ENCODE measurements at regions not wholly inside any gene's neighbourhood (a gene's known extent, or its start where the extent isn't known, plus 50 kb on each side); places are given as distances from the start of the nearest gene placed in this dataset.

GRCh38 chrX:43493756-43494155 lies 162.3 kb upstream of the MAOA start:
- no peak overlapping the region for H3K27ac Mint-ChIP-seq
- H3K9me3 Mint-ChIP-seq, result peaks cover 0 to 9% (median 1%) of the 10 kb centered on the region in 7 donors
- no peak for TF ChIP-seq CTCF (IDR thresholded peaks at IDR 0.05)
- no peaks in the 10 kb centered on the region for H3K36me3 Mint-ChIP-seq
- intact Hi-C loops (cut with micrococcal nuclease), result no loop called here
- Histone ChIP-seq H3K9ac (ENCODE audit: insufficient read depth, low read length, poor library complexity, severe bottlenecking) (no peak overlapping the region), H3K4me2 (replicated peaks; ENCODE audit: extremely low read depth, low read length, poor library complexity, severe bottlenecking) (no peak overlapping the region), H3K27ac (ENCODE audit: low read depth in 1 of 2, low read length in 2 of 2) (no peak overlapping the region), H3K9me3 (replicated peaks in 1 of 2; ENCODE audit: control insufficient read depth in 1 of 2, insufficient read depth in 1 of 2, low read length in 2 of 2) (no peaks in the 10 kb centered on the region), H4K20me1 (ENCODE audit: insufficient read depth, low read length) (no peaks in the 10 kb centered on the region), H2AFZ (ENCODE audit: insufficient read depth, low read depth, low read length, poor library complexity, severe bottlenecking) (no peak overlapping the region), H3K27me3 (ENCODE audit: control insufficient read depth in 2 of 2, insufficient read depth in 2 of 2, low read length in 2 of 2) (no peaks in the 10 kb centered on the region), H3K36me3 (replicated peaks in 1 of 2; ENCODE audit: control insufficient read depth in 1 of 2, insufficient read depth in 2 of 2, low read length in 2 of 2) (no peaks in the 10 kb centered on the region), H3K79me2 (ENCODE audit: insufficient read depth, low read length) (no peaks in the 10 kb centered on the region), H3K4me1 (ENCODE audit: control insufficient read depth in 1 of 2, insufficient read depth in 2 of 2, low read length in 2 of 2) (no peaks in the 10 kb centered on the region), H3K4me3 (replicated peaks in 1 of 3; ENCODE audit: low read depth in 2 of 3, low read length in 3 of 3) (no peak overlapping the region)
- no peak for DNase-seq
- no peak overlapping the region for H3K4me3 Mint-ChIP-seq
- 80% methylated on average over 1 of the region's 3 CpGs for WGBS (ENCODE audit: insufficient coverage)
- H3K27me3 Mint-ChIP-seq (ENCODE audit: low read depth in 3 of 3), result peaks cover 0 to 6% (median 3%) of the 10 kb centered on the region in 3 donors
- H3K4me1 Mint-ChIP-seq, result no peaks in the 10 kb centered on the region

GRCh38 chrX:43500246-43500645 lies 155.9 kb upstream of the MAOA start:
- Mint-ChIP-seq H3K27ac (no peak overlapping the region), H3K27me3 (ENCODE audit: low read depth in 3 of 3) (peaks cover 0 to 5% (median 2%) of the 10 kb centered on the region in 3 donors), H3K4me3 (no peak overlapping the region), H3K4me1 (peaks cover 5% of the 10 kb centered on the region), H3K9me3 (peaks cover 0 to 2% (median 0%) of the 10 kb centered on the region in 7 donors), H3K36me3 (no peaks in the 10 kb centered on the region)
- Histone ChIP-seq H3K4me1 (ENCODE audit: control insufficient read depth in 1 of 2, insufficient read depth in 2 of 2, low read length in 2 of 2) (no peaks in the 10 kb centered on the region), H3K9me3 (replicated peaks in 1 of 2; ENCODE audit: control insufficient read depth in 1 of 2, insufficient read depth in 1 of 2, low read length in 2 of 2) (no peaks in the 10 kb centered on the region), H3K27me3 (ENCODE audit: control insufficient read depth in 2 of 2, insufficient read depth in 2 of 2, low read length in 2 of 2) (no peaks in the 10 kb centered on the region), H3K36me3 (replicated peaks in 1 of 2; ENCODE audit: control insufficient read depth in 1 of 2, insufficient read depth in 2 of 2, low read length in 2 of 2) (no peaks in the 10 kb centered on the region), H3K79me2 (ENCODE audit: insufficient read depth, low read length) (no peaks in the 10 kb centered on the region), H3K4me2 (replicated peaks; ENCODE audit: extremely low read depth, low read length, poor library complexity, severe bottlenecking) (no peak overlapping the region), H3K4me3 (replicated peaks in 1 of 3; ENCODE audit: low read depth in 2 of 3, low read length in 3 of 3) (no peak overlapping the region), H3K27ac (ENCODE audit: low read depth in 1 of 2, low read length in 2 of 2) (no peak overlapping the region), H2AFZ (ENCODE audit: insufficient read depth, low read depth, low read length, poor library complexity, severe bottlenecking) (no peak overlapping the region), H4K20me1 (ENCODE audit: insufficient read depth, low read length) (no peaks in the 10 kb centered on the region), H3K9ac (ENCODE audit: insufficient read depth, low read length, poor library complexity, severe bottlenecking) (no peak overlapping the region)
- TF ChIP-seq CTCF (IDR thresholded peaks at IDR 0.05), result no peak
- intact Hi-C loops (cut with micrococcal nuclease), result no loop called here
- no peak for DNase-seq
- no CpG with 5 or more reads among the region's 1 CpG for WGBS (ENCODE audit: insufficient coverage)
